ENCODE measurements at regions not wholly inside any gene's neighbourhood (a gene's known extent, or its start where the extent isn't known, plus 50 kb on each side); places are given as distances from the start of the nearest gene placed in this dataset.
"Not testable (repeated sequence)": the region's sequence is repeated elsewhere in the genome, so short reads cannot be mapped to it uniquely, and the experiment has no call there.

DNA sequence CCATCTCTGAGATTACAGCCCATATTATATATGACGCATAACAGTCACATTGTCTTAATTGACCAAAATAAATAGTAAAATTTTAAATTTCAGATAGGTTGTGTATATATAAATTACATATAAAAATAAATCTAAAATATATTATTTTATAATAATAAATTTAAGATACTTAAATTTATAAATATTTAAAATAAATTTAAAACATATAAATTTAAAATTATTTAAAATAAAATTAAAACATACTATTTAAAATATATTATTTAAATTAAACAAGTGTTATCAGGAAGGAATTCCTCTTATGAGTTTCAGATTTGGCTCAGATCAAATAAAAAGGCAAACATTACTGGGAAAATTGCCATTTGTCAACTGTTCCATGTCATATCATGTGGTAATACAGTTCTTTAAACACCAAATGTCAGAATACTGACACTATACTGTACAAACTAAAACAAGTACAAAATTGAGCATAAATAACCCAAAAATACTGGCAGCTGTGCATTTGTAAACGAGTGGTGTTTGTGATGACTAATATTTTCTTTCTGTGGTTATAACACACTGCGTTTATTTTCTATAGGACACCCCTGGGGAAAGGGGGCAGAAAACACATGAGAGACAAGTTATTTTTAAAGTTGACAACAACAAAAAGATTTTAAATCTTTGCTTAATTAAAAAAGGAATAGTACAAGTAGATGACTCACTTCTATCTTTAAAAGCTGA lies 71.3 kb upstream of the DGKB start:
- no peak for DNase-seq (ENCODE audit: extremely low spot score)
- ChIA-PET CTCF (no interaction called here), POLR2A (no interaction called here)
- TF ChIP-seq SP1 (IDR thresholded peaks at IDR 0.05) (no peak), TARDBP (IDR thresholded peaks at IDR 0.05) (no peak), SUZ12 (IDR thresholded peaks at IDR 0.05) (no peak), LEF1 (IDR thresholded peaks at IDR 0.05; ENCODE audit: borderline replicate concordance) (no peak), FOXM1 (IDR thresholded peaks at IDR 0.05; ENCODE audit: borderline replicate concordance) (no peak), HDGF (IDR thresholded peaks at IDR 0.05; ENCODE audit: borderline replicate concordance) (no peak)

- CTCF ChIA-PET; DNase-seq (ENCODE audit: extremely low spot score); POLR2A ChIA-PET: not testable (repeated sequence)
These were observed 69.1 kb upstream of the DGKB start for GRCh38 chr7:14971678-14972077.

DNA sequence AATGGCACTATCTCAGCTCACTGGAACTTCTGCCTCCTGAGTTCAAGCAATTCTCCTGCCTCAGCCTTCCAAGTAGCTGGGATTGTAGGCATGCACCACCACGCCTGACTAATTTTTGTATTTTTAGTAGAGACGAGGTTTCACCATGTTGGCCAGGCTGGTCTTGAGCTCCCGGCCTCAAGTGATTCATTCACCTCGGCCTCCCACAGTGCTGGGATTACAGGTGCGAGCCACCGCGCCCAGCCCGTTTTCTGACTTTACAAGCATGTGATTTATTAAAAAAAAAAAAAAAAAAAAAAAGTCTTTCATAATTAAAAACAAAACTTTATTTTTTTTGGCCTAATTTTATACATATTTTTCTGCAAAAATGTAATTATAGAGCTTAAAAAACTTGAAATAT lies 64.8 kb upstream of the DGKB start:
- DNase-seq (ENCODE audit: extremely low spot score); POLR2A ChIA-PET: not testable (repeated sequence)
- CTCF ChIA-PET: interaction anchor here (0.7 kb wide), 1 partner anchor 167 kb away, joined by 3 read pairs; no protein-coding TSS in a partner anchor

GRCh38 chr7:14962778-14963177 lies 60.2 kb upstream of the DGKB start:
- no peak for TF ChIP-seq FOXA1 (IDR thresholded peaks at IDR 0.05)
- TF ChIP-seq PKNOX1 (IDR thresholded peaks at IDR 0.05): no peak
- no peak for TF ChIP-seq TARDBP (IDR thresholded peaks at IDR 0.05)
- TF ChIP-seq SUZ12 (IDR thresholded peaks at IDR 0.05): no peak
- TF ChIP-seq FOXM1 (IDR thresholded peaks at IDR 0.05; ENCODE audit: borderline replicate concordance): no peak
- no peak for TF ChIP-seq HDGF (IDR thresholded peaks at IDR 0.05; ENCODE audit: borderline replicate concordance)
- TF ChIP-seq ELF4 (IDR thresholded peaks at IDR 0.05): no peak
- TF ChIP-seq CTBP1 (IDR thresholded peaks at IDR 0.05; ENCODE audit: borderline replicate concordance): no peak
- TF ChIP-seq LEF1 (IDR thresholded peaks at IDR 0.05; ENCODE audit: borderline replicate concordance): no peak
- no peak for TF ChIP-seq ZNF384 (IDR thresholded peaks at IDR 0.05)
- TF ChIP-seq SP1 (IDR thresholded peaks at IDR 0.05): no peak
- TF ChIP-seq ARNT (IDR thresholded peaks at IDR 0.05): no peak
- TF ChIP-seq BHLHE40 (IDR thresholded peaks at IDR 0.05; ENCODE audit: borderline replicate concordance): no peak
- TF ChIP-seq NFRKB (IDR thresholded peaks at IDR 0.05): no peak
- TF ChIP-seq L3MBTL2 (conservative IDR thresholded peaks at IDR 0.05): no peak
- no peak for TF ChIP-seq FOXK2 (IDR thresholded peaks at IDR 0.05)
- DNase-seq (ENCODE audit: extremely low spot score): no peak
- POLR2A ChIA-PET: no interaction called here
- CTCF ChIA-PET: interaction anchor here (0.6 kb wide), 1 partner anchor 490 kb away, joined by 3 read pairs; no protein-coding TSS in a partner anchor

- TF ChIP-seq ARNT (IDR thresholded peaks at IDR 0.05): no peak
- TF ChIP-seq PKNOX1 (IDR thresholded peaks at IDR 0.05): peak; percentile 86
- TF ChIP-seq SUZ12 (IDR thresholded peaks at IDR 0.05): no peak
- TF ChIP-seq FOXK2 (IDR thresholded peaks at IDR 0.05): no peak
- CTCF ChIA-PET: no interaction called here
- peak; percentile 9 for DNase-seq (ENCODE audit: extremely low spot score)
- POLR2A ChIA-PET: no interaction called here
These were observed 58.2 kb upstream of the DGKB start for GRCh38 chr7:14960721-14961120.

GRCh38 chr7:14959339-14959738 lies 56.8 kb upstream of the DGKB start:
- CTCF ChIA-PET: no interaction called here
- TF ChIP-seq LEF1 (IDR thresholded peaks at IDR 0.05; ENCODE audit: borderline replicate concordance) (no peak), TARDBP (IDR thresholded peaks at IDR 0.05) (no peak), FOXK2 (IDR thresholded peaks at IDR 0.05) (no peak), BHLHE40 (IDR thresholded peaks at IDR 0.05; ENCODE audit: borderline replicate concordance) (no peak), HDGF (IDR thresholded peaks at IDR 0.05; ENCODE audit: borderline replicate concordance) (no peak), PKNOX1 (IDR thresholded peaks at IDR 0.05) (no peak), ELF4 (IDR thresholded peaks at IDR 0.05) (no peak), ZNF384 (IDR thresholded peaks at IDR 0.05) (no peak), FOXA1 (IDR thresholded peaks at IDR 0.05) (no peak), ARNT (IDR thresholded peaks at IDR 0.05) (no peak), L3MBTL2 (conservative IDR thresholded peaks at IDR 0.05) (no peak), SUZ12 (IDR thresholded peaks at IDR 0.05) (no peak), CTBP1 (IDR thresholded peaks at IDR 0.05; ENCODE audit: borderline replicate concordance) (no peak), FOXM1 (IDR thresholded peaks at IDR 0.05; ENCODE audit: borderline replicate concordance) (no peak), SP1 (IDR thresholded peaks at IDR 0.05) (no peak), NFRKB (IDR thresholded peaks at IDR 0.05) (no peak)
- POLR2A ChIA-PET: no interaction called here
- no peak for DNase-seq (ENCODE audit: extremely low spot score)

GRCh38 chr7:14954035-14954434 lies 51.5 kb upstream of the DGKB start:
- DNase-seq (ENCODE audit: extremely low spot score): no peak
- no peak for TF ChIP-seq ELF4 (IDR thresholded peaks at IDR 0.05)
- TF ChIP-seq TARDBP (IDR thresholded peaks at IDR 0.05): no peak
- no peak for TF ChIP-seq HDGF (IDR thresholded peaks at IDR 0.05; ENCODE audit: borderline replicate concordance)
- TF ChIP-seq BHLHE40 (IDR thresholded peaks at IDR 0.05; ENCODE audit: borderline replicate concordance): no peak
- TF ChIP-seq LEF1 (IDR thresholded peaks at IDR 0.05; ENCODE audit: borderline replicate concordance): no peak
- TF ChIP-seq CTBP1 (IDR thresholded peaks at IDR 0.05; ENCODE audit: borderline replicate concordance): no peak
- TF ChIP-seq ARNT (IDR thresholded peaks at IDR 0.05): no peak
- TF ChIP-seq SP1 (IDR thresholded peaks at IDR 0.05): no peak
- TF ChIP-seq NFRKB (IDR thresholded peaks at IDR 0.05): no peak
- TF ChIP-seq ZNF384 (IDR thresholded peaks at IDR 0.05): no peak
- TF ChIP-seq FOXM1 (IDR thresholded peaks at IDR 0.05; ENCODE audit: borderline replicate concordance): no peak
- TF ChIP-seq FOXA1 (IDR thresholded peaks at IDR 0.05): no peak
- no peak for TF ChIP-seq SUZ12 (IDR thresholded peaks at IDR 0.05)
- no peak for TF ChIP-seq FOXK2 (IDR thresholded peaks at IDR 0.05)
- no peak for TF ChIP-seq PKNOX1 (IDR thresholded peaks at IDR 0.05)
- no peak for TF ChIP-seq L3MBTL2 (conservative IDR thresholded peaks at IDR 0.05)
- ChIA-PET POLR2A (no interaction called here), CTCF (no interaction called here)

All from HEK293T (cell line).